ENCODE measurements at regions not wholly inside any gene's neighbourhood (a gene's known extent, or its start where the extent isn't known, plus 50 kb on each side); places are given as distances from the start of the nearest gene placed in this dataset.

- no peaks in the 10 kb centered on the region for H3K4me1 ChIP-seq (ENCODE audit: control insufficient read depth in 2 of 2, insufficient read depth in 1 of 2, low read depth in 1 of 2, low read length in 2 of 2)
- H3K9me3 ChIP-seq (replicated peaks in 1 of 2; ENCODE audit: control insufficient read depth in 2 of 2, insufficient read depth in 1 of 2, low read depth in 1 of 2, low read length in 2 of 2) = peaks cover 0 to 3% of the 10 kb centered on the region in 2 donors
- H3K4ac ChIP-seq (ENCODE audit: low read length) = no peak overlapping the region
- H3K27ac ChIP-seq (replicated peaks; ENCODE audit: low read length) = no peak overlapping the region
- H2BK120ac ChIP-seq (ENCODE audit: low read depth, low read length) = no peak overlapping the region
- no CpG with 5 or more reads among the region's 4 CpGs for WGBS, 2 donors (ENCODE audit: extremely low coverage in 2 of 2, insufficient read length in 2 of 2, insufficient replicate concordance in 1 of 2)
- H3K79me1 ChIP-seq (ENCODE audit: low read depth, low read length) = no peaks in the 10 kb centered on the region
- no peaks in the 10 kb centered on the region for H3K36me3 ChIP-seq (replicated peaks in 1 of 2; ENCODE audit: control insufficient read depth in 2 of 2, insufficient read depth in 2 of 2, low read length in 2 of 2)
- no peak overlapping the region for H3K23ac ChIP-seq (ENCODE audit: low read depth, low read length, poor library complexity)
- H3K14ac ChIP-seq (ENCODE audit: low read length) = no peak overlapping the region
- H3K18ac ChIP-seq (ENCODE audit: low read length) = no peak overlapping the region
- no peak overlapping the region for H3K9ac ChIP-seq (ENCODE audit: low read depth, low read length, poor library complexity)
- no peak overlapping the region for H2AFZ ChIP-seq (ENCODE audit: low read length)
- no peak overlapping the region for H4K8ac ChIP-seq (ENCODE audit: low read depth, low read length)
- no peak overlapping the region for H2BK5ac ChIP-seq (ENCODE audit: low read length)
- DNase-seq (ENCODE audit: low spot score) = no peak
- no peak overlapping the region for H2BK15ac ChIP-seq (ENCODE audit: low read length)
- no peak overlapping the region for H3K4me3 ChIP-seq (ENCODE audit: low read length in 2 of 2)
- H3K4me2 ChIP-seq (ENCODE audit: insufficient read depth, low read length, poor library complexity, severe bottlenecking) = no peak overlapping the region
- H3K27me3 ChIP-seq (ENCODE audit: control insufficient read depth in 3 of 3, insufficient read depth in 3 of 3, low read depth in 1 of 3, low read length in 3 of 3) = no peaks in the 10 kb centered on the region
- no peak overlapping the region for H2AK5ac ChIP-seq (ENCODE audit: low read depth, low read length)
- H2BK12ac ChIP-seq (ENCODE audit: low read length) = no peak overlapping the region
- no peak overlapping the region for H4K91ac ChIP-seq (ENCODE audit: low read depth, low read length, poor library complexity)
These were observed 124.0 kb downstream of the EDN1 start for GRCh38 chr6:12414096-12414675.

- H3K36me3 ChIP-seq (replicated peaks in 1 of 2; ENCODE audit: control insufficient read depth in 2 of 2, insufficient read depth in 2 of 2, low read length in 2 of 2) = no peaks in the 10 kb centered on the region
- no peaks in the 10 kb centered on the region for H3K27me3 ChIP-seq (ENCODE audit: control insufficient read depth in 3 of 3, insufficient read depth in 3 of 3, low read depth in 1 of 3, low read length in 3 of 3)
- WGBS, 2 donors (ENCODE audit: extremely low coverage in 2 of 2, insufficient read length in 2 of 2, insufficient replicate concordance in 1 of 2) = no CpG with 5 or more reads among the region's 2 CpGs
- H3K9me3 ChIP-seq (replicated peaks in 1 of 2; ENCODE audit: control insufficient read depth in 2 of 2, insufficient read depth in 1 of 2, low read depth in 1 of 2, low read length in 2 of 2) = peaks cover 0 to 3% of the 10 kb centered on the region in 2 donors
- no peak overlapping the region for H4K8ac ChIP-seq (ENCODE audit: low read depth, low read length)
- no peak overlapping the region for H2AK5ac ChIP-seq (ENCODE audit: low read depth, low read length)
- H3K23ac ChIP-seq (ENCODE audit: low read depth, low read length, poor library complexity) = no peak overlapping the region
- no peak overlapping the region for H2BK120ac ChIP-seq (ENCODE audit: low read depth, low read length)
- DNase-seq (ENCODE audit: low spot score) = no peak
- no peak overlapping the region for H2BK5ac ChIP-seq (ENCODE audit: low read length)
- no peak overlapping the region for H3K4me2 ChIP-seq (ENCODE audit: insufficient read depth, low read length, poor library complexity, severe bottlenecking)
- H3K4me3 ChIP-seq (ENCODE audit: low read length in 2 of 2) = no peak overlapping the region
- H4K91ac ChIP-seq (ENCODE audit: low read depth, low read length, poor library complexity) = no peak overlapping the region
- no peak overlapping the region for H2BK15ac ChIP-seq (ENCODE audit: low read length)
- H3K14ac ChIP-seq (ENCODE audit: low read length) = no peak overlapping the region
- no peak overlapping the region for H2BK12ac ChIP-seq (ENCODE audit: low read length)
- no peak overlapping the region for H3K18ac ChIP-seq (ENCODE audit: low read length)
- no peak overlapping the region for H3K27ac ChIP-seq (replicated peaks; ENCODE audit: low read length)
- peaks cover 0 to 2% of the 10 kb centered on the region in 2 donors for H3K4me1 ChIP-seq (ENCODE audit: control insufficient read depth in 2 of 2, insufficient read depth in 1 of 2, low read depth in 1 of 2, low read length in 2 of 2)
- H3K79me1 ChIP-seq (ENCODE audit: low read depth, low read length) = no peaks in the 10 kb centered on the region
- H3K9ac ChIP-seq (ENCODE audit: low read depth, low read length, poor library complexity) = no peak overlapping the region
- no peak overlapping the region for H3K4ac ChIP-seq (ENCODE audit: low read length)
- H2AFZ ChIP-seq (ENCODE audit: low read length) = no peak overlapping the region
These were observed 125.9 kb downstream of the EDN1 start for GRCh38 chr6:12415980-12416598.

GRCh38 chr6:12417191-12417590, 127.0 kb downstream of the EDN1 start:
- Histone ChIP-seq H3K27me3 (ENCODE audit: control insufficient read depth in 3 of 3, insufficient read depth in 3 of 3, low read depth in 1 of 3, low read length in 3 of 3) (no peaks in the 10 kb centered on the region), H3K27ac (replicated peaks; ENCODE audit: low read length) (no peak overlapping the region), H2BK5ac (ENCODE audit: low read length) (no peak overlapping the region), H3K4me3 (ENCODE audit: low read length in 2 of 2) (no peak overlapping the region), H3K4ac (ENCODE audit: low read length) (no peak overlapping the region), H2AK5ac (ENCODE audit: low read depth, low read length) (no peak overlapping the region), H3K4me1 (ENCODE audit: control insufficient read depth in 2 of 2, insufficient read depth in 1 of 2, low read depth in 1 of 2, low read length in 2 of 2) (peaks cover 0 to 2% of the 10 kb centered on the region in 2 donors), H3K9ac (ENCODE audit: low read depth, low read length, poor library complexity) (no peak overlapping the region), H3K4me2 (ENCODE audit: insufficient read depth, low read length, poor library complexity, severe bottlenecking) (no peak overlapping the region), H2BK12ac (ENCODE audit: low read length) (no peak overlapping the region), H3K79me1 (ENCODE audit: low read depth, low read length) (no peaks in the 10 kb centered on the region), H4K8ac (ENCODE audit: low read depth, low read length) (no peak overlapping the region), H3K23ac (ENCODE audit: low read depth, low read length, poor library complexity) (no peak overlapping the region), H3K36me3 (replicated peaks in 1 of 2; ENCODE audit: control insufficient read depth in 2 of 2, insufficient read depth in 2 of 2, low read length in 2 of 2) (no peaks in the 10 kb centered on the region), H3K18ac (ENCODE audit: low read length) (no peak overlapping the region), H4K91ac (ENCODE audit: low read depth, low read length, poor library complexity) (no peak overlapping the region), H2BK120ac (ENCODE audit: low read depth, low read length) (no peak overlapping the region), H3K9me3 (replicated peaks in 1 of 2; ENCODE audit: control insufficient read depth in 2 of 2, insufficient read depth in 1 of 2, low read depth in 1 of 2, low read length in 2 of 2) (peaks cover 0 to 3% of the 10 kb centered on the region in 2 donors), H2AFZ (ENCODE audit: low read length) (no peak overlapping the region), H3K14ac (ENCODE audit: low read length) (no peak overlapping the region), H2BK15ac (ENCODE audit: low read length) (no peak overlapping the region)
- no peak for DNase-seq (ENCODE audit: low spot score)
- WGBS, 2 donors (ENCODE audit: extremely low coverage in 2 of 2, insufficient read length in 2 of 2, insufficient replicate concordance in 1 of 2) = no CpG with 5 or more reads among the region's 1 CpG

GRCh38 chr6:12418946-12419345, 128.8 kb downstream of the EDN1 start:
- Histone ChIP-seq H3K18ac (ENCODE audit: low read length) (no peak overlapping the region), H3K4me2 (ENCODE audit: insufficient read depth, low read length, poor library complexity, severe bottlenecking) (no peak overlapping the region), H3K27ac (replicated peaks; ENCODE audit: low read length) (no peak overlapping the region), H3K4me3 (ENCODE audit: low read length in 2 of 2) (no peak overlapping the region), H2BK120ac (ENCODE audit: low read depth, low read length) (no peak overlapping the region), H3K36me3 (replicated peaks in 1 of 2; ENCODE audit: control insufficient read depth in 2 of 2, insufficient read depth in 2 of 2, low read length in 2 of 2) (no peaks in the 10 kb centered on the region), H3K4ac (ENCODE audit: low read length) (no peak overlapping the region), H2BK5ac (ENCODE audit: low read length) (no peak overlapping the region), H2AK5ac (ENCODE audit: low read depth, low read length) (no peak overlapping the region), H3K4me1 (ENCODE audit: control insufficient read depth in 2 of 2, insufficient read depth in 1 of 2, low read depth in 1 of 2, low read length in 2 of 2) (peaks cover 0 to 8% of the 10 kb centered on the region in 2 donors), H3K14ac (ENCODE audit: low read length) (no peak overlapping the region), H3K9ac (ENCODE audit: low read depth, low read length, poor library complexity) (no peak overlapping the region), H3K23ac (ENCODE audit: low read depth, low read length, poor library complexity) (no peak overlapping the region), H2BK15ac (ENCODE audit: low read length) (no peak overlapping the region), H4K91ac (ENCODE audit: low read depth, low read length, poor library complexity) (no peak overlapping the region), H2BK12ac (ENCODE audit: low read length) (no peak overlapping the region), H2AFZ (ENCODE audit: low read length) (no peak overlapping the region), H3K27me3 (ENCODE audit: control insufficient read depth in 3 of 3, insufficient read depth in 3 of 3, low read depth in 1 of 3, low read length in 3 of 3) (no peaks in the 10 kb centered on the region), H4K8ac (ENCODE audit: low read depth, low read length) (no peak overlapping the region), H3K9me3 (replicated peaks in 1 of 2; ENCODE audit: control insufficient read depth in 2 of 2, insufficient read depth in 1 of 2, low read depth in 1 of 2, low read length in 2 of 2) (peaks cover 0 to 3% of the 10 kb centered on the region in 2 donors), H3K79me1 (ENCODE audit: low read depth, low read length) (no peaks in the 10 kb centered on the region)
- no CpG with 5 or more reads among the region's 2 CpGs for WGBS, 2 donors (ENCODE audit: extremely low coverage in 2 of 2, insufficient read length in 2 of 2, insufficient replicate concordance in 1 of 2)
- DNase-seq (ENCODE audit: low spot score) = no peak
